GM19043 (cell line): ENCODE measurements at regions not wholly inside any gene's neighbourhood (a gene's known extent, or its start where the extent isn't known, plus 50 kb on each side); places are given as distances from the start of the nearest gene placed in this dataset.

Experiments
- ATAC-seq: cut with Tn5 transposase; IDR thresholded peaks from one replicate; pipeline ENCODE4 v1.9.1; 2021; ENCODE audit warnings: low read depth; ENCODE audit not compliant: unreplicated experiment

DNA sequence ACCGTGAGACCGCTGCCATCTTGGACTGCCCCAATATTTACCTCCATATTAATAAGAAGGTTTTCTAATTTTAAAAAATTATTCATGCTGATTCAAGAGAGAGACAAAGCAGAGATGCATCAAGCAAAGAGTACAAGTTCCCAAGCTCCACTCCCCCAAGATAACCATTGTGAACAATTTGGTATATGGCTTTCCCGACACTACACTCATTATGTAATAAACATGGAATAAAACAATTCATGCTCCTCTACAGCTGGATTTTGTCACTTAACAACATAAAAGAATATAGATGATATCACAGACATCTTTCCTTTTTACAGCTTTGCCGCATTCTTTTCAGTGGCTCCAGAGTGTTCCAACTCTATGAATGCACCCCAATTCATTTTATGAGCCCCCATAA lies 307.6 kb downstream of the FGFR2 start:
- no peak for ATAC-seq

DNA sequence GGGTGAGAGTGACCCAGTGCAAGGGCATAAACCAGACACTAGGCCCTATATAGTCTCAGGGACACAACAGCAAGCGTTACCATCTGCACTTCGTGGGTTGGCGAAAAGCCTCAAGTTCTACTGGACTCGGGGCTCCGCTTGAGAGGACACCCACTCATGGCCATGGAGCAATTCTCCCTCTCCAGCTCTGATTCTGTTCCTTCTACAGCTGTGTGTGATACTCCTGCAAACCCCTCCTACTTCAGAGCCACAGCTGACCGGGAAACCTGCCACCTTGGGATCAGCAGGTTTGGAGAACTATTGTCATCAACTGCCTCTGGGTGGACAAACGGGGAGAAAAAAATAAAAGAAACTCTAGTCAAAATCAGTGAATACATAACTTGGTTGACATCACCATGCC lies 306.9 kb downstream of the FGFR2 start:
- ATAC-seq = no peak

DNA sequence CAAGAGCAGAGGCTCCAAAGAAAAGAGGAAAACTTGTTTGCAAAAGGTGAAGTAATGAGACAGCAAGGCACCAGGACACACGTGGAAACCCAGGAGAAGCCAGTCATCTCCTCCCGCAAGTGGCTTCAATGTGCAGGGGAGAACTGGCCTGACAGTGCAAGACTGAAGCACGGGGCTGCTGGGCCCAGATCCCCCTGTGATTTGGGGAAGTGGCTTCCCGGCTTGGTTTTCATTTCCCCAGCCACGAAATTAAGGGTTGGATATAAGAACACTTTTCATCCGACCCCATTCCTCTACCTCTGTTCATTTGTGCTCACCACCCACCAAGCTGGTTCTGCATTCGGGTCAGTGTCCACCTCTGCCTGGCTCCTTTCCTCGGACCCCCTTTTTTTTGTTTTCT lies 306.4 kb downstream of the FGFR2 start:
- no peak for ATAC-seq

DNA sequence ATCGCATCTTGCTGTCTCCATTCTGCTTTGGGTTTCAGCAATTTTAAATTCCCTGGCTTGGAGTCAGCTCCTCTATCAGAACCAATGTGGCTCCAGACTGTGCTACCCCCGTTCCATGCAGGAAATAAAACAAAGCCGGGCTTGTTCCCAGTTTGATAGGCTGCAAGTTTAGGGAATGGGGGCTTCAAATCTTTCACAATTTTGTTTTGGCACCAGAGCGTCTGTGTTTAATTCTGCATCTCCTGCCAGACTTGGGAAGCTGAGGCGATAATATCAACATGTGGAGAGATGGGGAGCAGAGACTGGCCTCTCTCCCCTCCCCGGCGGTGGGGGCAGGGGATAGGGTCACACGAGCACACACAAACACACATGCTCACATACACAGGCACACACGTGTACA lies 305.9 kb downstream of the FGFR2 start:
- no peak for ATAC-seq

DNA sequence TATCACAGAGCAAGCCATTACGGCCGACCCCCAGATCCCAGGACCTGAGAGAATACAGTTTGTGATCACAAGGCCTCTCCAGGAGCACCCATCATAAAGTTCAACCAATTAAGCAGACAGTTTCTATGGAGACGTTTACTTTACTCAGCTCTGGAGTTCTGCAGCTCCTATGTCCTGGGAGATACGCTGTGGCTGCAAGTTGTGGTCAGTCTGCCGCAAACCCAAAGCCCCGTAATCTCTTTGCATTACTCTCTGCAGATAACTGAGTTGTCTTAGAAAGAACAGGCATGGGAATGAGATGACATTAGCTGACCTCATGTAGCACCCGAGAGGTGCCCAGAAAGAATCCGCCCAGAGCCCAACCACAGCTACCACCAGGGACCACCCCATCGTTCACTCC lies 305.1 kb downstream of the FGFR2 start:
- ATAC-seq = no peak

DNA sequence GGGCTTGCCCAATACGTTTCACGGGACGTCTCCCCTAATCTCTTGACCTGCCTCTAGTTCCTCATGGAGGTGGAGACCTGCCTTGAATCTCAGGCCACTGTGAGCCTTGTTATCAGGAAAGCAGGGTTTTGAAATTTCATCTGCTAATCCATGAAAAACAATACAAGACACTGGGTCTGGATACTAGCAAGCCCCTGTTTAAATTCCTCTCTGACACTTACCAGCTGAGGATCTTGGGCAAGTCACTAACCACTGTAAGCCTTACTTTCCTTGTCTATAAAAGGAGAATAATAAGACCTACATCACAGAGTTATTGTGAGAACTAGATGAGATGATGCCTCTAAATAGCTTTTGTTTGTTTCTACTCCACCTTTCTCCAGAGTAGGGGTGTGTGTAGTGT lies 303.6 kb downstream of the FGFR2 start:
- no peak for ATAC-seq

DNA sequence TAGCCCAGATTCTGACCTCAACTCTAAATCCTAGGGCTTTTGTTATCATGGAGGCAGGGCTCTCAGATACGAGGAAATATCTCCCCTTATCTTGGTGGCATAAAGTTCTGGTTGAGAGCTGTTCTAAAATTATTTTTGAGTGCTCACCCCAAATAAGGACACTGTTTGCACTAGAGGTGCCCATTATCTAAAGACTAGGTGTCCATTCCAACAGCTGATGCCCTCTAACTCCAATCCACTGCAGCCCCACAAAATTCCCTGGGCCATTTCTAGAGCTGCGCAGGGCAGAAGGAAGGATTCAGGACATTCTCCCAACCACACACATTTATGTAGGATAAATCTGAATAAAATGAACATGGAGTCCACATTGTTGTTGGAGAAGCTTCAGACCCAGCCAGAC lies 301.9 kb downstream of the FGFR2 start:
- no peak for ATAC-seq

DNA sequence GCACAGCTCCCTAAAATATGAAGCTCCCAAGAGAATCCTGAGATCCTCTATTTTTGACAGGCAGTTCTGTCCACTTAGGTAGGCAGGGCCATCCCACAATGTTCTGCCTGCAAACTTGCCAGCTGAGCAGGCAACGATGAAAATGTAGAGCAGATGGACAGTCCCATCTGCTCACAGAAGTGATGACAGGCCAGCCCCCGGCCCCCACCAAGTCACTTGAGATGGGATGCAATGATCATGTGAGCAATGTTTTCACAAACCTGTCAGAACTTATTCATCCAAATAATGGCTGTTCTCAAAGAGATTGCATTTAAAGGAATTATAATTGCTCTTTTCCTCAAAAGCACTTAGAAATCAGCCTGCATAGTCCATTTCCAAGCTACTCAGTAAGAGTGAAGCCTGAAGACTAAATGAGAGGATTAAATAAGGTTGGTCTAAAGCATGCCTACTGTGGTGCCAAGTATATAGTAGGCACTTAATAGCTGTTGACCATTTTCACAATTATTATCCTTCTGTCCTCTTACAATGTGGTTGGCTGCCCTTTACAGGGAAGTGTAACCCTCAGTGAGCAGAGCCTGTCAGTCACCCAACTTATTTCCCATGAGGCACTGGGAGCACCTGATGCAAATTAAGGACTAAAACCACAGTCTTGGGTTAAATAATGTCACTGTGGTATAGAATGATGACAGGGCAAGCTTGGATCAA lies 301.2 kb downstream of the FGFR2 start:
- ATAC-seq = no peak

DNA sequence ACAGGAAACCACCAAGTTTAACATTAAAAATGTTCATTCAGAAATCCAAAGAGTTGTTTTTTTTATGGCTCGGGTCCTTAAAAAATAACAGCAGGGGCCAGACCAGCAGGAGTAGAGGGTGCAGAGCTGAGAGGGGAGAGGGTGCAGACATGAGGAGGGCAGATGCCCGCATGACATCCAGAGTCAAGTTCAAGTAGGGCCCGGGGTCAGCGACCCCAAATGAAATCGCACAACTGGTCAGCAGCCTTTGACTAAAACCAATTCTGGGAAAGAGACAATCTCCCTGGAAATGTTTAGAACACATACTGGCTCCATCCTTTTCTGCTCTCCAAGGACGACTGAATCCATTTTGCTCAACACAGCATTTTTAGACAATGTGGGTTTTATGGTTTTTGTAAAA lies 297.5 kb downstream of the FGFR2 start:
- ATAC-seq = no peak

DNA sequence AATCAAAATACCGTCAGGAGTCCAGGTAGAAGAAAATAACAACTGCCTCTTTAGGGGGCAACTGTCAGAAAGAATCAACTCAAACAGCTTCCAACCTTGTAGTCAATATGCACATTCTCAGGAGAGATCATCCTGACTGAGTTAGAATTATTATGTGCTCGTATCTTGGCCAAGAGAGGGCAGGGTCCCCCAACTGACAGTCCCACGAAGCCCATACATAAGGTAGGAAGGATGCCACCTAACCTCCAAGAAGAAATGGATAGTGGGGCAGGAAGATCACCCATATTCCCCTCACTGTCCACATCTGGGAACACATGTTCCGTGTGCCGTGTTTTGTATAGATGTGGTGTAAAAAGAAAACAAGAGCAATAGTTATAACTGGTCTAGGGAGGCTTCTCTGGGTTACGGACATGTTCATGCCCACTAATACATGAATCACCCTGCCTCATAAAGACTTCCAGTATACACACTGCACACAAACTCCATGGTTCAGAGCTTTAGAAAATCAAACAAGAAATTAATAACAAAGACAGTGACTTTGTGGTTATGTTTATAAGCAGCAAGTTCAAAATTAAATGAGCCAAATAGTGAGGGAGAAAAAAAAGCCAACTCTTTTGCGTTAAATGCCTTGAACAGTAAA lies 295.6 kb downstream of the FGFR2 start:
- ATAC-seq = no peak

DNA sequence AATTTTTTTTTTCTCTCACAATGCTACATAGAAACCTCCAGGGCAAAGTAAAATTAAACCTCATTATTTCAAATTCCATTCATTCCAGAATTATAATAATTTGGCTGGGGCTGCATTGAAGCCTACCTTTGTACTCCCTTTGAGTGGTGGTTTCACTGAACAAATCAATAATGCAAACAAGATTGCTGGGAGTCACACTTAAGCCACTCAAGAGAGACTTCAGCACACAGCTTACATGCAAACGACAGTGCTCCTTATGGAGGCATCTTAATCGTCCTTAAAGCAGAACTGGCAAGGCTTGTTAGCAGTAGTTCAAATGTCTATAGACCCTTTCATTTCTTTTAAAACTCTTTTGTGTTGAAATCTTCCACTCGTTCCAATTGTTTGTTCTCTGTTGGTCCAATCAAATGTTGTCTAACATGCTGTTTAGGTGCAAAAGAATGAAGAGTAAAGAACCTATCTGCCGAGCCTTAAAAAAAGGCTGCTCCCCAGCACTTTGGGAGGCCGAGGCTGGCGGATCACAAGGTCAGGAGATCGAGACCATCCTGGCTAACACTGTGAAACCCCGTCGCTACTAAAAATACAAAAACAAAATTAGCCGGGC lies 294.9 kb downstream of the FGFR2 start:
- no peak for ATAC-seq

DNA sequence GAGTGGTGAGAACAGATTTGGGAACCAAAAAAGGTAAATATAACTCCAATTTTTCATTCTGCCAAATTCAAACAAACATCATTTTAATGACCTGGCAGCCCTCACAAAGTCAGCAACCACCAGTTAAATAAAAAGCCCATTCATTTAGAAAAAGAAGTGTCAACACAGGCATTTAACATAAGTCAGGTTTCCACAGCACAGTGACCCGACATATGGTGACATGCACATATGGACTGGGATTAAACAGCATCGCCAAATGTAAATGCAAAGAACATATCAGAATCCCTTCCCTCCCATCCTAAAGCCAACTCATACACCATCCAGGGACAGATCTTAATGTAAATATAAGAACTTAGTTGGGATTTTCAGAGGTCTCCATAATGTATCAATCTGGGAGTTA lies 293.2 kb downstream of the FGFR2 start:
- ATAC-seq = no peak

DNA sequence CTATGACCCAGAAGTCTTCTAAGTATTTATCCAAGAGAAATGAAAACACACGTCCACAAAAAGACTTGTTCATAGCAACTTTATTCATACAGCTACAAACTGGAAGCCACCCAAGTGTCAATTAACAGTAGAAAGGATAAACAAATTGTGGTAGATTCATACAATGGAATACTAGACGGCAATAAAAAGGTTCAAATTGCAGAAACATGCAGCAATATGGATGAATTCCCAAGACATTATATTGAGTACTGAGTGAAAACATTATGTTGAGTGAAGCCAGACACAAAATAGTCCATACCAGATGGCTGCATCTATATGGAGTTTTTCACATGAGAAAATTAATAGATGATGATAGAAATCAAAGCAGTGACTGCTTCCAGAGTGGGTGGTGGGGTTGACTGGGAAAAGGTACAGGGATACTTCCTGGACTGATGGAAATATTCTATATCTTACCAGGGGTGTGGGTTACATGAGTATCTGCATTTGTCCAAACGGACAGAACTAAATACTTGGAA lies 292.0 kb downstream of the FGFR2 start:
- ATAC-seq = no peak

DNA sequence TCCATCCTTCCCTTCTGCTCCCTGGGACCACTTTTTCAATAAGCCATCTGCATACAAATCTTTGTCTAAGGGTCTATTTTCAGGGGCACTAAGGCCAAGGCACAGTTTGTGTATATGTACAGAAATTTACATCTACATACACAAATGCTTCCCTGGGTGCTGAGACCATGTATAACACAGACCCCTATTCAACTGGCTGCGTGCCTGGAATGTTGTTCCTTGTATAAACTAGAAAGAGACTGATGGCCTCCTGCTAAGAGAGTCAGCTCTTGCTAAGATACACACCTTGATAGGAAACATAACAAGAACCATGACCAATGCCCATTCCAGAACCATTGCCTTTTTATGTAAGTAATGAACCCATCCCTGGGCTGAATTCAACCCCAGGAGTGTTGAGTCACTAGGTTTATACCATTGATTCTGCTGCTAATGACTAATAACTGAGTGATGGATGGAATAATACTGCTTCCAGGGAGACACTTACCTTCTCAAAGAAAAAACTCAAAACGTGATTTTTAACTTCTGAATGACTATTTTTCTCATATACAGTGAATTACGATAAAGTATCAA lies 290.7 kb downstream of the FGFR2 start:
- no peak for ATAC-seq

DNA sequence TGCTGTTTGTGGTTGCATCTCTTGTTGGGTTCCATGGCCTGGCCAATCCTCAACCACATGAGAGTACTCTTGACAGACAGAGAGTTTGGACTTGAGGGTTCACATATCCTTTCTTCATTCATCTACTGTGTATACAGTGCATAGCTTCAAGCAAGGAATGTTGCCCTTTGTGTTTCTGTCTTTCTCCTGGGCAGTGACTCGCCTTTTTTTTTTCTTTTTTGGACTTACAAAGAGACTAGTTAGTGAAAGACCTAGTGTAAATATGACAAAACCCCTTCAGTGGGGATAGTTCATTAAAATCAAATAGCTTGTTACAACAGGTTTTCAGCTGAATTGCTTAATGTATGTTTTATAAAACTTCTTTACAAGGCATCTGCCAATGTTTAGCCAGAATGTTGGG lies 290.2 kb downstream of the FGFR2 start:
- ATAC-seq = no peak

DNA sequence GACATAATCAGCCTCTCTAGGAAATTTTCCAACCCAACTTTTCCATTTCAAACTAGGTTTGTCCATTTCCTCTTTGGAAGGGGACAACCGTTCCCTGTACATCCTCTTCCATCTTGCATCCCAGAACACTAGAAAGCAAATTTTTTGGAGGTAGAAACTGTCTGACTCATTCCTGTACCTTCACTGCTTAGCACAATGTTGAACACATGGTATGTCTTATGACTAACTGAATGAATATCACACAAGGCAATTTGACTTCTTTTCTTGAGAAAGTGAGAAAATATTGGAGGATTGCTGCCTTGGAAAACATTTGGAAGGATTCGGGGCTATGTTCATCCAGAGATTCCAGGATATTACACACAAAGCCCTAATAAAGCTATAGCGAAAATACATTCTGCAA lies 289.1 kb downstream of the FGFR2 start:
- ATAC-seq = no peak

DNA sequence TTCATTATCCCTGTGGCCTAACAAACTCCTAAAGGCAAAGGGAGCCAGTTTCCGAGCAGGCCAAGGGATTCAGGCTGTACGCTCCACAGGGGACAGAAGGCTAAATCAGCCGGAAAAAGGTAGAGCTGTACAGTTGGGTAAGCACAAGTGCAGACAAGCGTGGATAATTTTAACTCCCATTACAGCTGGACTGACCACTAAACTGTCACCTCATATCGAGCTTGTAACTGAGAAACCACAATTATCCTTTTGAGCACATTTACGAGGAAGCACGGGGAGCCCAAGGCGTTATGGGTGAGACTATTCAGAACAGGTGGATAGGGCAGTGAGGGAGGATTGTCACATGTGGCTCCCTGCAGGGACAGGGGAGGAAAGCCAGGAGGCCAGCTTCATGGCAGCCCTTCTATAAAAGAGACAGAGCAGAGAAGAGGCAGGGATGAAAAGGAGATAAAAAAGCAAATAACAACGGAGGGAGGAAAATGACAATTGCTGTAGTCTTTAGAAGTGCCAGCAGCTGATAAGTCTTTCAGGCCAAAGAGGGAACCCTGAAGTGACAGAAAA lies 288.0 kb downstream of the FGFR2 start:
- no peak for ATAC-seq

DNA sequence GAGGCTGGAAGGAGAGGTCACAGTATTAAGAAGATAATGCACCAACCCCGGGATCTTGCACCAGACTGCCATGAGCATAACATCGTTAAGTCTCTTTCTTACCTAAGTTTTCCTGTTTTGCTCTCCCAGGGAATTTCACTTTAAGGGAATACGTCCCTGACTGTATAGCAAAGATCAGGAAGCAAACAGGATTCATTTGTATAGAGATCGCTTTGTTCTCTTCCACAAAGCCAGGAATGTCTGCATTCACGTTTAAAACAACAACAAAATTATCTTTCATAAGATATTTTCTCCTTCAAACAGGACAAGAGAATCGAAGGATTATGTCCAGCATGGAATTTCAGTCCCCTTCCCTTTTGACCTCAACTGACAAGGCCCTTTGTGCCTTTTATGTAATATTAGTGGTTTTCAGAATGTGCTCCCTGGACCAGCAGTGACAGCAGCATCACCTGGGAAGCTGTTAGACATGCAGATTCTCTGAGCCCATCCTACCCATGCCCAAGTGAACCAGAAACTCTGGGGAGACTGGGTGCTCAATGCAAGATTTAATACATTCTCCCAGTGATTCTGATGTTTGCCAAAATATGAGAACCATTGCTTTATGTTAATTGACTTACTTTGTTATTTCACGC lies 286.3 kb downstream of the FGFR2 start:
- ATAC-seq = no peak

DNA sequence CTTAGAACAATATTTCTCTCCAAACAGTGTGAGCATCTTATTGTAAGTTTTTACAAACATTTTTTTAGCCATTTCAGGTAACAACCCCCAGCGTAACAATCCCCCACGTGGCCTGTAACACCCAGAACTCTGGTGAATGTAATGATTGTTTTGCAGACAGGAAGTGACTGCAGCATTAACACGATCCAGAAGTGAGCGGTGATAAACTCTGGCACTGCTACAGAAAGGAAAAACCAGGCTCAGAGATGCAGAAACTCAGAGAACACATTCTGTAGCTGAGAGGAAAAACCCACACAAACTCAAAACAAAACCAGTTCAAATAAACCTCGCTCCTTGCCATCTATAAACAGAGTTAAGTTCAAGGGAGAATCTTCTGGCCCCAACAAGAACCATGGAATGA lies 285.7 kb downstream of the FGFR2 start:
- ATAC-seq = no peak

DNA sequence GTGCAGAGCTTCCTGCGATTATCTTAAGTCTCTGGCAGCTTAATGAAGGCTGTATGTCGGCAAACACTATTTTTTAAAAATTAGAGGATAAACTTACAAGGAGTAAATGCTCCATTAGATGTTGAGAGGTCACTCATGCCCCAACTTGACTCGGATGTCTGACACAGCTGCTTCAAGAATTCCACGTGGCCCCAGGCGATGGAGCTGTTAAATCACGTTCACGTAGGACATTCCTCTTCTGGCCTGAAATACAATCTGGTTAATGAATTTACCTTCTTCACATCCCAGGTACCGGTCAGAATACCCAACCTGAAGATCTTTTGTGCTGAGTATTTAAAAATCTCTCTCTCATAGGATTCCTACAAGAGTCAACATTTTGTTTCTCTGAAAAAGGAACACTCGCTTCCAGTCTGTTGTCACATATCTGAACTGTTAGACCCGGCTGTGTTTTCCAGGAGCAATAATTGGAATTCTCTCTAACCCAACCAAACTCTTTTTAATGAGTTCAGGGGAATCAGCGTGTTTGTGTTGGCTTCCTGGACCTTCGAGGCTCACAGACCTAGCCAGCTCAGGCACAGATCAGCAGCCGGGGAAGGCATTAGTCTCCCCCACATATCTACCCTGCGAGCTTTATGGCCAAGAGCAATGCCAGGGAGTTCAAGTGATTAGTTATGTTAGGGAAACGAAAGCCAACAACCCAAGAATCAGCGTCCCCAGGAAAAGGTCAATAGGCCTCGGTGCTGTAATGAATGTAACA lies 284.9 kb downstream of the FGFR2 start:
- no peak for ATAC-seq
